ENCODE measurements at regions not wholly inside any gene's neighbourhood (a gene's known extent, or its start where the extent isn't known, plus 50 kb on each side); places are given as distances from the start of the nearest gene placed in this dataset.

DNA sequence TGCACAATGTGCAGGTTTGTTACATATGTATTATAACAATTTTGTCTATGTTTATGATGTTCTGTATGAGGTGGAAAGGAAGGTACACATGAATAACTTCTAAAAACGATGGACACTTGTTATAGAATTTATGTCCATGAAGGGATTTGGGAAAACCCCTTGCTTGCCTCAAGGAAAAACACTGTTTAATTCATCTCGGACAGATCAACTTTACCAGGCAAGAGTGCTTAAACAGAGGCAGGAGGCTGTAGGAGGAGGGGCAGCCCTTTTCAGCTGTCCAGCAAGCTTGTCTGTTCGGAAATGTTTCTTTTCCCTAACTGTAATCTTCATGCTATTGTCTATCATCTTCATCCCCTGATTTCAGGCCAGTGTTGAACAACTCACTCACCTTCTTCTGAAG is 200.9 kb downstream of the CDC14C start:
- Histone ChIP-seq H3K4me3 (ENCODE audit: low read length in 2 of 2) (no peak overlapping the region), H3K36me3 (ENCODE audit: control insufficient read depth in 2 of 2, insufficient read depth in 2 of 2, low read length in 1 of 2) (no peaks in the 10 kb centered on the region), H3K4me1 (ENCODE audit: control insufficient read depth in 2 of 2, insufficient read depth in 2 of 2, low read length in 2 of 2) (no peaks in the 10 kb centered on the region), H3K27ac (ENCODE audit: low read depth in 1 of 2, low read length in 1 of 2) (no peak overlapping the region), H3K9me3 (ENCODE audit: control insufficient read depth in 2 of 2, insufficient read depth in 1 of 2, low read length in 1 of 2) (no peaks in the 10 kb centered on the region), H3K27me3 (ENCODE audit: control insufficient read depth in 2 of 2, insufficient read depth in 1 of 2, low read length in 1 of 2) (no peaks in the 10 kb centered on the region)
- 91% methylated on average over 3 of the region's 3 CpGs for WGBS
- DNase-seq (ENCODE audit: low read depth in 6 of 9, low spot score in 9 of 9): no peak

DNA sequence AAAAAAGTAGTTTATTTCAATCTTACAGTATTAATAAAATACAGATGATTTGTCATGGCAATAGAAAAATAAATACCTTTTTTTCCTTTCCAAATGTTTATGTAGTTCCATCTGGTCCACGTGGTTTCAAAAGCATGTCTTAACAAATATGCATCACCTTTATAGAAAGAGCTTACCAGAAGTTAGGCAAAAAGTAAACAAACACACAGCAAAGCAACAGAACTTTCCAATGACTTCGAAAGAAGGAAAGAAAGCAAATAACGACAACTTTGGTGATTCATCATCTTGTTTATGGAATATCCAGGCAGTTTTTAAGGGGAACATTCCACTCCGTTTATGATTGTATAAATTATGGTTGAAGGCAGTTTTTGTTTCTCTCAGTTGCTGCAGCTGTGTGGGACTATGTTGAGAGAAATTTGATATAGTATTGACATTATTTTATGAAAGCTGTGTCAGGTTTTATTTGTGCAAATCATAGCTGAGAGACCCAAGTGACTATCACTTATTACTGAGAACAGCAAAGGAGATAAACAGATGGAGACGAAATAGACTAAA is 203.1 kb downstream of the CDC14C start:
- Histone ChIP-seq H3K9me3 (ENCODE audit: control insufficient read depth in 2 of 2, insufficient read depth in 1 of 2, low read length in 1 of 2) (no peaks in the 10 kb centered on the region), H3K4me3 (ENCODE audit: low read length in 2 of 2) (no peak overlapping the region), H3K27me3 (ENCODE audit: control insufficient read depth in 2 of 2, insufficient read depth in 1 of 2, low read length in 1 of 2) (no peaks in the 10 kb centered on the region), H3K27ac (ENCODE audit: low read depth in 1 of 2, low read length in 1 of 2) (no peak overlapping the region), H3K36me3 (ENCODE audit: control insufficient read depth in 2 of 2, insufficient read depth in 2 of 2, low read length in 1 of 2) (no peaks in the 10 kb centered on the region), H3K4me1 (ENCODE audit: control insufficient read depth in 2 of 2, insufficient read depth in 2 of 2, low read length in 2 of 2) (no peaks in the 10 kb centered on the region)
- no peak for DNase-seq (ENCODE audit: low read depth in 6 of 9, low spot score in 9 of 9)
- WGBS: 83% methylated on average over 5 of the region's 5 CpGs

DNA sequence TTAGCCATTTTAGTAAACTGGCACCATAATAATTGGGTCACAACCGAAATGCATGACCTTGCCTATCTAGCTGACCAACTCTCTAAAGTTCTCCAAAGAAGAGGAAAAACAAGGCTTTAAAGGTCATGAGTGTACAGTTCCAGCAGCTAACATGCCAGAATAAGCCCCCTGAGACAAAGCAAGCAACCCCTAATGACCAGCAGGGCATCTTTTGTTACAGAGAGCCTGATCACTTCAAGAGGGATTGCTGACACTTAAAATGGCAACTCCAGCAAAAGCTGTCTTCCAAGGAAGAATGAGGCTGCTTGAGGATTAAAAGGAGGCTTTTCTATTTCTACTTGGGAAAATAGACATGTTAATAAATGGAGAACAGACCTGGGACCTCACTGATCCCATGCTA is 213.6 kb downstream of the CDC14C start:
- DNase-seq (ENCODE audit: low read depth in 6 of 9, low spot score in 9 of 9): no peak
- no peaks in the 10 kb centered on the region for H3K9me3 ChIP-seq (ENCODE audit: control insufficient read depth in 2 of 2, insufficient read depth in 1 of 2, low read length in 1 of 2)
- H3K36me3 ChIP-seq (ENCODE audit: control insufficient read depth in 2 of 2, insufficient read depth in 2 of 2, low read length in 1 of 2): no peaks in the 10 kb centered on the region
- no peak overlapping the region for H3K27ac ChIP-seq (ENCODE audit: low read depth in 1 of 2, low read length in 1 of 2)
- no peaks in the 10 kb centered on the region for H3K4me1 ChIP-seq (ENCODE audit: control insufficient read depth in 2 of 2, insufficient read depth in 2 of 2, low read length in 2 of 2)
- no peak overlapping the region for H3K4me3 ChIP-seq (ENCODE audit: low read length in 2 of 2)
- WGBS: 100% methylated on average over 1 of the region's 1 CpG
- H3K27me3 ChIP-seq (ENCODE audit: control insufficient read depth in 2 of 2, insufficient read depth in 1 of 2, low read length in 1 of 2): no peaks in the 10 kb centered on the region

DNA sequence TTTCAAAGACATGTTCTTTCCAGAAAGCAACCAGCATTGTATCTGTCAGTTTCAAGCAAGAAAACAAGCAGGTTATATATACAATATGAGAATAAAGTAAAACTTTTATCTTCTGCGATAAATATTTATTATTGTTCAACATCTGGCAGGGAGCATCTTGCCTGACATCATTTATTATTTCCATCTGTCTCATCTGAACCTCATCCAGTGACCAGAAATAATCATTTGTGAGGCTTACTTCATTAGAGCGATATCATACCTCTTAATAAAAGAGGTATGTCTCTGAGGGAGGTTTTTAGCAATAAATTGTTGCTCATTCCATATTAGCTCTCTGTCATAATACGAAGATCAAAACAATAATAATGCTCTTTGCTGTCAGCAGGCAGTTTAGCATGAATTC is 226.1 kb downstream of the CDC14C start:
- WGBS: 93% methylated on average over 3 of the region's 3 CpGs
- Histone ChIP-seq H3K27me3 (ENCODE audit: control insufficient read depth in 2 of 2, insufficient read depth in 1 of 2, low read length in 1 of 2) (no peaks in the 10 kb centered on the region), H3K9me3 (ENCODE audit: control insufficient read depth in 2 of 2, insufficient read depth in 1 of 2, low read length in 1 of 2) (no peaks in the 10 kb centered on the region), H3K27ac (ENCODE audit: low read depth in 1 of 2, low read length in 1 of 2) (no peak overlapping the region), H3K36me3 (ENCODE audit: control insufficient read depth in 2 of 2, insufficient read depth in 2 of 2, low read length in 1 of 2) (no peaks in the 10 kb centered on the region), H3K4me3 (ENCODE audit: low read length in 2 of 2) (no peak overlapping the region), H3K4me1 (ENCODE audit: control insufficient read depth in 2 of 2, insufficient read depth in 2 of 2, low read length in 2 of 2) (no peaks in the 10 kb centered on the region)
- no peak for DNase-seq (ENCODE audit: low read depth in 6 of 9, low spot score in 9 of 9)

DNA sequence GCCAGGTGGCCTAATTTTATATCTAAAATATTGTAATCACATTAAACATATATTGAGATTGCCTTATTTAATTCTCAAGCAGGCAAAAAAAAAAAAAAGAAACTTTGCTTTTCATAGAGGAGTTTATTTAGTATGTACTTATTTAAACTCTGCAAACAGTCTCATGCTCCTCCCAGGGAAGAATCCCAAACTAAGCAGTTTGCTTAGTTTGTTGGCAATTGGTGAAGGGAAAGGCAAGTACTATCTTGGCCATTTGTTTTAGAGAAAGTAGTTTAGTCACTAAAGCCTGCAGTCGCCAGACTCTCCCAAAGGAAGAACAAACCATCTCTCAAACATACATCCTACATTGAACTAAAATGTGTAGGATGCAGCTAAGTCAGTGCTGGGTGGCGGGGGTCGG is 226.8 kb downstream of the CDC14C start:
- H3K27me3 ChIP-seq (ENCODE audit: control insufficient read depth in 2 of 2, insufficient read depth in 1 of 2, low read length in 1 of 2): no peaks in the 10 kb centered on the region
- H3K27ac ChIP-seq (ENCODE audit: low read depth in 1 of 2, low read length in 1 of 2): no peak overlapping the region
- no peaks in the 10 kb centered on the region for H3K36me3 ChIP-seq (ENCODE audit: control insufficient read depth in 2 of 2, insufficient read depth in 2 of 2, low read length in 1 of 2)
- WGBS: 92% methylated on average over 3 of the region's 3 CpGs
- no peaks in the 10 kb centered on the region for H3K9me3 ChIP-seq (ENCODE audit: control insufficient read depth in 2 of 2, insufficient read depth in 1 of 2, low read length in 1 of 2)
- H3K4me1 ChIP-seq (ENCODE audit: control insufficient read depth in 2 of 2, insufficient read depth in 2 of 2, low read length in 2 of 2): no peaks in the 10 kb centered on the region
- no peak overlapping the region for H3K4me3 ChIP-seq (ENCODE audit: low read length in 2 of 2)
- no peak for DNase-seq (ENCODE audit: low read depth in 6 of 9, low spot score in 9 of 9)

DNA sequence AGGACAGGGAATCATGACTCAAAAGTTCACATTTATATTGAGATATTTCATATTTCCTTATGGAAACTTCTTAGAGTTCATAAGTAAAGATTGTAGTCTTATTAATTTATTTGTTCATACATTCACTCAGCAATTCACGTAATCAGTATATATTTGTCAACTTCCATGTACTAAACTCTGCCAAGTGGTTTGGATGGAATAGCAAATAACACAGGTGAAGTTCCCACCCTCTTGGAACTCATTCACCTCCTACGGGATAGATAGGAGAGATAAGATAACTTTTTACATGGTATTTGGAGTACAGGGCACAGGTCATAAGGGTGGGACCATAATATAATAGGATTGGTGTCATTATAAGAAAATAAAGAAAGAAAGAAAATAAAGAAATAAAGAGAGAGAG is 234.0 kb downstream of the CDC14C start:
- Histone ChIP-seq H3K36me3 (ENCODE audit: control insufficient read depth in 2 of 2, insufficient read depth in 2 of 2, low read length in 1 of 2) (no peaks in the 10 kb centered on the region), H3K4me3 (ENCODE audit: low read length in 2 of 2) (no peak overlapping the region), H3K9me3 (ENCODE audit: control insufficient read depth in 2 of 2, insufficient read depth in 1 of 2, low read length in 1 of 2) (no peaks in the 10 kb centered on the region), H3K27me3 (ENCODE audit: control insufficient read depth in 2 of 2, insufficient read depth in 1 of 2, low read length in 1 of 2) (no peaks in the 10 kb centered on the region), H3K27ac (ENCODE audit: low read depth in 1 of 2, low read length in 1 of 2) (no peak overlapping the region), H3K4me1 (ENCODE audit: control insufficient read depth in 2 of 2, insufficient read depth in 2 of 2, low read length in 2 of 2) (no peaks in the 10 kb centered on the region)
- WGBS: 96% methylated on average over 2 of the region's 2 CpGs
- DNase-seq (ENCODE audit: low read depth in 6 of 9, low spot score in 9 of 9): no peak

DNA sequence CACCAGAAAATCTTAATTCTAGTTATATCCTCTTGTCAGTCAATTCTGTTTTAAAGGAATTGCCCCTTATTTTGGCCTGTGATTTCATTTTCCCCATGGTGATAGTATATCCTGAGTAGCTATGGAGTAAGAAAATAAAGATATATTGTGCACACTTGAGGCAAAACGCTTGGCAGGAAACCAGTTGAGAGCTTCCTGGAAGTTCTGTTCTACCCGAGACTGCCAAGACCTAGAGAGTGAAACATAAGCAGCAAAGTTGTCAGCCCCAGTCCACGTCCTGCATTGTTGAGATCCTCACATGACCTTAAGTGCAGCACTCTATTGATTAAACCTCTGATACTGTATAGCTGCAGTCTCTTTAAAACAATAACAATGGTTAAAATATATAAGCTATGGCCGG is 235.2 kb downstream of the CDC14C start:
- no peak for DNase-seq (ENCODE audit: low read depth in 6 of 9, low spot score in 9 of 9)
- H3K27me3 ChIP-seq (ENCODE audit: control insufficient read depth in 2 of 2, insufficient read depth in 1 of 2, low read length in 1 of 2): no peaks in the 10 kb centered on the region
- H3K4me3 ChIP-seq (ENCODE audit: low read length in 2 of 2): no peak overlapping the region
- 65% methylated on average over 4 of the region's 4 CpGs for whole genome bisulfite sequencing
- H3K9me3 ChIP-seq (ENCODE audit: control insufficient read depth in 2 of 2, insufficient read depth in 1 of 2, low read length in 1 of 2): no peaks in the 10 kb centered on the region
- no peaks in the 10 kb centered on the region for H3K36me3 ChIP-seq (ENCODE audit: control insufficient read depth in 2 of 2, insufficient read depth in 2 of 2, low read length in 1 of 2)
- no peaks in the 10 kb centered on the region for H3K4me1 ChIP-seq (ENCODE audit: control insufficient read depth in 2 of 2, insufficient read depth in 2 of 2, low read length in 2 of 2)
- H3K27ac ChIP-seq (ENCODE audit: low read depth in 1 of 2, low read length in 1 of 2): no peak overlapping the region

DNA sequence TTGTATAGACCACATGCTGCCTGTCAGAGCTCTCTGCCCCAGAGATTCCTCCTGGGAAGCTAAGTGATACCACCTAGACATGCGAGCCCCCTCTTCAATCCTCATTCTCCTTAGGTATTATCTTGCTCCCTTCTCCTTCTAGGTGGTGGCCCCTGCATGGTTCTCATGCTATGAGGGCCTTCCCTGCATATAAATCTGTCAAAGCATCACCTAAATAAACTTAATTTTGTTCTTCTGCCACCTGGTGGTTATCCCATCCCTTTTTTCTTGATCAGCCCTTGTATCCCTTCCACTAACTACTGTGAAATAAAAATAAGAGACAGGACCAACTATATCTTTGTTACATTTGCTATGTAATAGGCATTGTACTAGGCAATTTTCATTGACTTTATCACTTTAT is 242.1 kb downstream of the CDC14C start:
- Histone ChIP-seq H3K4me3 (ENCODE audit: low read length in 2 of 2) (no peak overlapping the region), H3K4me1 (ENCODE audit: control insufficient read depth in 2 of 2, insufficient read depth in 2 of 2, low read length in 2 of 2) (no peaks in the 10 kb centered on the region), H3K27ac (ENCODE audit: low read depth in 1 of 2, low read length in 1 of 2) (no peak overlapping the region), H3K36me3 (ENCODE audit: control insufficient read depth in 2 of 2, insufficient read depth in 2 of 2, low read length in 1 of 2) (no peaks in the 10 kb centered on the region), H3K9me3 (ENCODE audit: control insufficient read depth in 2 of 2, insufficient read depth in 1 of 2, low read length in 1 of 2) (no peaks in the 10 kb centered on the region), H3K27me3 (ENCODE audit: control insufficient read depth in 2 of 2, insufficient read depth in 1 of 2, low read length in 1 of 2) (no peaks in the 10 kb centered on the region)
- no peak for DNase-seq (ENCODE audit: low read depth in 6 of 9, low spot score in 9 of 9)
- 98% methylated on average over 1 of the region's 1 CpG for WGBS

DNA sequence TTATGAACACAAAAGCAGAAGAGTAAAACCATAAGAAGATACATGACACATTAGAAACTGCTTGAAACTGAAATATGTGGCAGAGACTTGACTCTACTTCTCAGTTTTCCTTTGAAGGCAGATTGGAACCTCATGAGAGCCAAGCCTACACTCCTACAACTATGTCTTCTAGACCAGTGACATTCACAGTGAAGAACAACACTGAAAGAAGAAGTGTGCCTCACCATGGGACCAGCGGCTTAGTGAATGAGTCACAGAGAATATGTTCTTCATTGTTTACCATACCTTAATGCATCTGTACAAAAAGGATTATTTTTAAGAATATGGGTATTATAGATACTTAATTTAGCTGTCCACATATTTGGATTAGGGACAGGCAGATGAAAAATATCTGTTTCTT is 248.3 kb downstream of the CDC14C start:
- no peak overlapping the region for H3K27ac ChIP-seq (ENCODE audit: low read depth in 1 of 2, low read length in 1 of 2)
- H3K9me3 ChIP-seq (ENCODE audit: control insufficient read depth in 2 of 2, insufficient read depth in 1 of 2, low read length in 1 of 2): no peaks in the 10 kb centered on the region
- DNase-seq (ENCODE audit: low read depth in 6 of 9, low spot score in 9 of 9): no peak
- no peaks in the 10 kb centered on the region for H3K36me3 ChIP-seq (ENCODE audit: control insufficient read depth in 2 of 2, insufficient read depth in 2 of 2, low read length in 1 of 2)
- H3K27me3 ChIP-seq (ENCODE audit: control insufficient read depth in 2 of 2, insufficient read depth in 1 of 2, low read length in 1 of 2): no peaks in the 10 kb centered on the region
- H3K4me1 ChIP-seq (ENCODE audit: control insufficient read depth in 2 of 2, insufficient read depth in 2 of 2, low read length in 2 of 2): no peaks in the 10 kb centered on the region
- no peak overlapping the region for H3K4me3 ChIP-seq (ENCODE audit: low read length in 2 of 2)
- WGBS: 96% methylated on average over 1 of the region's 1 CpG

DNA sequence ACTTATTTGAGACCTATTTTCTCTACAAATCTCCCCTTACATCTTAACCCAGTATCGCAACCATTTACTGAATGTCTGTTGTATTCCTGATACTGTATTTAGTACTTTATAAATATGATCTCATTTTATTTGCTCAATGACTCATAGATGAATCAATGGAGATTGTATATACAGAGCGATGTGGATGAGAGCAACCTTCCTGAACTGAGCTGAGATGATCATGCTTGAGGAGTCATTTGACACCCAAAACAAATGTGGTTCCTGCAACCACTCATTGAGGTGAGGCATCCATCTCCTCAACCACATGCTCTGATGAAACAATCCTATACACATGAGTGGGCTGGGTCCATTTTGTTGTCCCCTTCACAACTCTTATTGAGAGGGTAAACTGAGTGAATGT is 250.0 kb downstream of the CDC14C start:
- WGBS: 99% methylated on average over 2 of the region's 2 CpGs
- H3K27ac ChIP-seq (ENCODE audit: low read depth in 1 of 2, low read length in 1 of 2): no peak overlapping the region
- H3K36me3 ChIP-seq (ENCODE audit: control insufficient read depth in 2 of 2, insufficient read depth in 2 of 2, low read length in 1 of 2): no peaks in the 10 kb centered on the region

More for the DNA sequence above, 250.0 kb downstream of the CDC14C start:
- no peak overlapping the region for H3K4me3 ChIP-seq (ENCODE audit: low read length in 2 of 2)
- no peaks in the 10 kb centered on the region for H3K9me3 ChIP-seq (ENCODE audit: control insufficient read depth in 2 of 2, insufficient read depth in 1 of 2, low read length in 1 of 2)
- H3K4me1 ChIP-seq (ENCODE audit: control insufficient read depth in 2 of 2, insufficient read depth in 2 of 2, low read length in 2 of 2): no peaks in the 10 kb centered on the region
- no peaks in the 10 kb centered on the region for H3K27me3 ChIP-seq (ENCODE audit: control insufficient read depth in 2 of 2, insufficient read depth in 1 of 2, low read length in 1 of 2)
- no peak for DNase-seq (ENCODE audit: low read depth in 6 of 9, low spot score in 9 of 9)

Measured in thymus (tissue), 11 donors.